NCI-H82 treated with DMSO at 0.1 percent for 48 hours (cell line): ENCODE measurements at regions not wholly inside any gene's neighbourhood (a gene's known extent, or its start where the extent isn't known, plus 50 kb on each side); places are given as distances from the start of the nearest gene placed in this dataset.

Experiments
- DNase-seq: peaks from one replicate; lab custom pipeline; 2025; ENCODE audit not compliant: unreplicated experiment; lab: John Stamatoyannopoulos, UW

- DNase-seq = no peak
Measured at GRCh38 chr9:28289746-28290145, 716.5 kb upstream of the C9orf72 start.

DNA sequence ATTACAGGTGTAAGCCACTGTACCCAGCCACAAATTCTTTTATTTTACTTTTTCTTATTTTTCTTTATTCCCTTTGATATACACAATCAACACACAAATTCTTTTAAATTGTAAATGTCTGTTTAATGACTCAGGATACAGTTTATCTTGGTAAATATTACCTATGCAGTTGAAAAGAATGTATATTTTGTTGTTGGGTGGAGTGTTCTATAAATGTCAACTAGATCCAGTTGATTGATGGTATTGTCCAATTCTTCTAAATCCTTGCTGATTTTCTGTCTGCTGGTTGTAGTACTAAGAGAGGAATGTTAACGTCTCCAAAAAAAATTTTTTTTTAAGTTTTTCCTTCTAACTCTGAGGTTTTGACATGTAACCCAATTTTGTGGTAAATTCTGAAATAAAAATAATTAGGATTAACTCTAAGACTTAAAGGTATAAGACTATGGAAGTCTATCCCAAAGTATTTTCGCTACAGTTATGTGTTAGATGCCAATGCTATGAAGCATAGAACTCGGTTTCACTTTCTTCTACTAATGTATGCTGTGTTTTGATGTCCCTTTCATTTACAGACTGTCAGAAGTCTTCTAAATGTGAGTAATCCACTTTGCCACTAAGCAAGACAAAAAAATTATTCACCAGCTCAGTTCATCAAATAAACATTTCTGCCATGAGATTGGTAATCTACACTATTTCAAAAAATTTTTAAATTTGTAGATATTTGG lies 720.2 kb upstream of the C9orf72 start:
- no peak for DNase-seq

GRCh38 chr9:28301281-28301680 lies 728.0 kb upstream of the C9orf72 start:
- no peak for DNase-seq

GRCh38 chr9:28317745-28318144 lies 744.5 kb upstream of the C9orf72 start:
- DNase-seq = no peak

- no peak for DNase-seq
Measured at GRCh38 chr9:28318515-28318914, 745.2 kb upstream of the C9orf72 start.

DNA sequence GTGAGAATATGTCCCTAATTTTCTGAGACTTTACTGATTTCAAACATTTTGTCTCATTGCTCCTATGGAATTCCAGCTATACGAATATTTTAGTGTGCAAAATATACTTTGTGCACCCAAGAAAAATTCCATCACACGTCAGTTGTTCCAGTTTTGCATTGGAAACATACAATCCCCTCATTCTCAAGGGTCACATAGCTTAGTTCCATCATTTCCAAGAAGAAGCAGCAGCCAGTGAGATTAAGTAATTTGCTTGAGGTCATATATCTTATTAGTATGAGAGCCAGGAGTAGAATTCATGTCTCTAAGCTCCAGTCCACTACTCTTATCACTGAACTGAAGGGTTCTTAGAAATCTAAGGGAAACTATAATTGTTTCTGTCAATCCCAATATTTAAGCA lies 746.7 kb upstream of the C9orf72 start:
- DNase-seq = peak; percentile 16

- peak; percentile 59 for DNase-seq
Measured at GRCh38 chr9:28320616-28321015, 747.3 kb upstream of the C9orf72 start.

DNA sequence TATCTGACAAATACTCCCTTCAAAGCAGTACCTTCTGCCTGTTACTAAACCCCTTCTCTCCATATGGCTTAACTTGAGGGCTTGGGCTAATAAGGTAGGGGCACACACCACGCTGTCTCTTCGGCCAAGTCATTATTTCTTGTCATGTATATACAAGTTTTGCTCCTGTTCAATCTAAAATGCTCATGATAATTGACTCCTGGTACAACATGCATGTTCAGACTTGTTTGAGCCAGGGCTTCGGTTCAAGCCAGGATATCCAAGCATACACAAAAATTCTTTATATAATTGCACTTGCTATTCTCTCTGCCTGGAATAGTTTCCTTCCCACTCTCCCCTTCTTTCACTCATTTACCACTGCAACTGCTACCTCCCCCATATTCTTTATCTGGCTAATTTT lies 756.0 kb upstream of the C9orf72 start:
- no peak for DNase-seq

GRCh38 chr9:28332648-28333047 lies 759.4 kb upstream of the C9orf72 start:
- DNase-seq = no peak

DNA sequence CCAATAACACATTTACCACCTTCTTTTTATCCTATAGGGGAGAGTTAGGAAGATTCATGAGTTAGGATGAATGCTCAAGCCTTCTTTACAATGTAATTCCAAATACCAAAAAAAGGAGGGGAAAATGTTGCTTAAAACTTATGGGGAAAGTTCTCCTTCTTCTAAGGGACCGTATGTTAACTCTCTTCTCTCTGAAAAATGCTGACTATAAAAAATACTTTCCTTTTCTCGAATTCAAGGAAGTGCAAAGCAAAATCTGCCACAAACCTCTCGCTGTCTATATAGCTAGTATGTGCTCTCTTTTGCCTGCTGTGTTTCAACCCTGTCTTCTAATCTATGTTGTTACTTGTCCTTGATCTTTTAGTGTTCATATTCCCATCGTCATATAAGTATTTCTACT lies 768.6 kb upstream of the C9orf72 start:
- DNase-seq = no peak

DNA sequence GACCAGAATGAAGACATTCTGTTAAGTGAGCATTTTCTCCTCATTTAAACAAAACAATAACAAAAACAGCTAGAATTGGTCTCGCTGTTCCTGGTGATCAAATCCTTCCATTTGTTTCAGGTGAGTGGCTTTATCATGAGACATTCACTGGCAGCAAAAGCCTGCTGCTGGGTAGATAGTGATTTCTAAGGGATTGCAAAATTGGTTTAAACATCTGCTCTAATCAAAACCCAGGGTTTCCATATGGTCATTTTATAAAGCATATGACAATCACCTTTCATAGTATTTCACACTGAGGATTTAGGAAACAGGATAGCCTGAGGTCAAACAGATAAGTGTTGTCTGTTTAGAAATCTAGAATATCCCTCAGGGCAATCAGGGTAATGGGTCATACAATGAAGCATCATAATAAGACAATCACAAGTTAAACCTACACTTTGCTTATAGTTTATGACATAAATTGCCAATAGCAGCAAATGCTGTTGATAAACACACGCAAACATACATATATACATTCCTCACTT lies 769.6 kb upstream of the C9orf72 start:
- no peak for DNase-seq

DNA sequence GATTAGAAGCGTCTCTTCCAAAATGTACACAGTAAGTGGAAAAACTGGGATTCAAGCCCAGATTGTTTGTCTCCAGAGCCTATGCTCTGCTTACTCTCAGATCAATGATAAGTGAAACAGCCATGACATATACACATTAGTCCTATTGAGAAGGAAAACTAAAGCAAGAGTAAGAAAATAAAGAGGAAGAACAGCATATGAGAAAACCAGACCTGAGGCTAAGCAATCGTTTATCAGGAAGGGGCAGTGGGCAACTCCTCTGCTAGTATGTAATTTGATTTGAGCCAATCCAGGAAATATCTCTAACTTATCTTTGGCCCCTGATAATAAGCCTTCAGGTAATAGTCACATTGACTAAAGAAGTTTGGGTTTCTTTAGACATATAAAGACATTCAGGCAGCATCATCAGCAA lies 789.9 kb upstream of the C9orf72 start:
- no peak for DNase-seq

- no peak for DNase-seq
Measured at GRCh38 chr9:28365020-28365640, 791.8 kb upstream of the C9orf72 start.

GRCh38 chr9:28365728-28366127 lies 792.4 kb upstream of the C9orf72 start:
- no peak for DNase-seq

GRCh38 chr9:28378231-28378630 lies 805.0 kb upstream of the C9orf72 start:
- DNase-seq = no peak

DNA sequence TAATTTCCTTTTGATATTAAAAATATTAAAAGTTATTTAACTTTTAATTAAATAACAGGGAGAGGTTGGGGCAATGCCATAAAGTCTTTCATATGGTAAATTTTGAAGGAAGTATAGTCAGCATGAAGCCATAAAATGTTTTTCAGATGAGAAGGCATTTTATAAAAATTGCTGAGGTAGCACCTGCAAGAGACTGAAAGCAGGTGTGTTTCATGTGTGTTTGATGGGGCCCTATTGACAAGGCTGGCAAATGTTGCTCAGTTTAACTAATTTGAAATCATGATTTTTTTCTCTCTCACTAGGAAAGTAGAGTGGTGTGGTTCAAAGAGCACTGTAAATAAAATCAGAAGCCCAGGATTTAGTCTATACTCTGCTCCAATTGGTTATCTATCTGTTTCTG lies 805.8 kb upstream of the C9orf72 start:
- no peak for DNase-seq

- no peak for DNase-seq
Measured at GRCh38 chr9:28389411-28389810, 816.1 kb upstream of the C9orf72 start.

GRCh38 chr9:28394774-28395173 lies 821.5 kb upstream of the C9orf72 start:
- DNase-seq = no peak

GRCh38 chr9:28396058-28396457 lies 822.8 kb upstream of the C9orf72 start:
- DNase-seq = no peak

DNA sequence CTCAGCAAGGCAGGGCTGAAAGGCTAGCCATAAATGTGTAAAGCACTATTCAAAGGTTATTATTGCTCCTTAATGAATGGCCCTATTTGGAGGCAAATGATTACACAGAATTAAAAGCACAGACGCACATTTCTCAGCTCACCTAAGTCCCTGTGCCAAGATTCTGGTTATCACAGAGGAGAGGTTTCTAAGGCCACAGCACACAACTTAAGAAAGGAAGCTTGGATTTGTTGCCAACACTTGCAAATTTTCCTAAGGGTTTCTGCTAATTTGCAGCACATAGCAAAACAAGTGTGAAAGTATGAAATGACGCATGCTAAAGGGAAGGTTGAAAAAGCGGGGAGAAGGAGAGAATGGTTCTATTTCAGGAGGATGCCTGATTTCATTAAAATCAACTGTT lies 834.1 kb upstream of the C9orf72 start:
- DNase-seq = no peak

- no peak for DNase-seq
Measured at GRCh38 chr9:28409919-28410318, 836.6 kb upstream of the C9orf72 start.

DNA sequence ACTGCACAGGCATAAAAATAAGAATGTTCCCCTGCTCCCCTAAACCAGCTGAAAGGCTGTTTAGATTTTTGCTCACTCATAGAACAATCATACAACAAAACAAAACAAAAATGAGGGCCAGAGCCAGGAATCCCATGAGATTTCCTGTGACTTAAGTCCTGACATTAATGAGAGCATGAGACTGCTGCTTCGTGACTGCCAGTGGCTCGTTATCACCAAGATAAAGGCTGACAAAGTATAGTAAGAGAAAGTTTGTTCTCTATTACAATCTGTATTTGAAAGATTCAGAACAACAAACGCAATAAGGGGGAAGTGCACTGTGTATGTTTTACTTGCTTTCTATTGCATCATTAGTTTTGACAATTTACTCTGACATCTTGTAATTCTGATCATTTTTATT lies 837.1 kb upstream of the C9orf72 start:
- DNase-seq = no peak

GRCh38 chr9:28413471-28413870 lies 840.2 kb upstream of the C9orf72 start:
- no peak for DNase-seq
